Testis (tissue), 2 donors: ENCODE measurements at regions not wholly inside any gene's neighbourhood (a gene's known extent, or its start where the extent isn't known, plus 50 kb on each side); places are given as distances from the start of the nearest gene placed in this dataset.

Experiments
- DNase-seq: peaks from one replicate; pipeline ENCODE4 v3.0.0-alpha.2; 2019
- H3K27ac ChIP-seq, 2 donors: fragments of 200-600 bp; sonication (generic); one replicate each; pipeline ENCODE4 v1.5.1; 2019
- H3K27me3 ChIP-seq: fragments of 200-600 bp; sonication (generic); one replicate; pipeline ENCODE4 v1.5.1; 2019
- H3K36me3 ChIP-seq: fragments of 200-600 bp; sonication (generic); one replicate; pipeline ENCODE4 v1.5.1; 2017; ENCODE audit warnings: low read depth; ENCODE audit errors: missing control alignments
- H3K4me1 ChIP-seq: fragments of 200-600 bp; sonication (generic); one replicate; pipeline ENCODE4 v1.5.1; 2019
- H3K4me3 ChIP-seq, 2 donors: fragments of 200-600 bp; sonication (generic); one replicate each; pipeline ENCODE4 v1.5.1; 2017 to 2019
- H3K9me3 ChIP-seq: fragments of 200-600 bp; sonication (generic); one replicate; pipeline ENCODE4 v1.5.1; 2017
- POLR2A ChIP-seq: fragments of 450-650 bp; IDR thresholded peaks from one replicate; pipeline ENCODE4 v1.6.1; 2017; ENCODE audit warnings: antibody characterized with exemption, mild to moderate bottlenecking, moderate library complexity
- WGBS, 2 donors: methylation state at CpG; one replicate each; pipeline ENCODE4 v1.1.5; 2018; 5-methylcytosine and 5-hydroxymethylcytosine counted together
- intact Hi-C: fragments of 100-400 bp; cut with DNase I; formaldehyde crosslinking; loops from one replicate; pipeline ENCODE4 v1.15.1; 2023; ENCODE audit warnings: low total_unique reads
- TF ChIP-seq, protein P1 (sequence below), 3 experiments: fragments of 450-650 bp in 2 of 3; fragments of 200-600 bp in 1 of 3; sonication (generic) in 1 of 3; IDR thresholded peaks; one replicate each; pipeline ENCODE4 v1.5.1; 2016 to 2019; ENCODE audit warnings: antibody characterized with exemption in 3 of 3, mild to moderate bottlenecking in 2 of 3, moderate library complexity in 1 of 3

DNA sequence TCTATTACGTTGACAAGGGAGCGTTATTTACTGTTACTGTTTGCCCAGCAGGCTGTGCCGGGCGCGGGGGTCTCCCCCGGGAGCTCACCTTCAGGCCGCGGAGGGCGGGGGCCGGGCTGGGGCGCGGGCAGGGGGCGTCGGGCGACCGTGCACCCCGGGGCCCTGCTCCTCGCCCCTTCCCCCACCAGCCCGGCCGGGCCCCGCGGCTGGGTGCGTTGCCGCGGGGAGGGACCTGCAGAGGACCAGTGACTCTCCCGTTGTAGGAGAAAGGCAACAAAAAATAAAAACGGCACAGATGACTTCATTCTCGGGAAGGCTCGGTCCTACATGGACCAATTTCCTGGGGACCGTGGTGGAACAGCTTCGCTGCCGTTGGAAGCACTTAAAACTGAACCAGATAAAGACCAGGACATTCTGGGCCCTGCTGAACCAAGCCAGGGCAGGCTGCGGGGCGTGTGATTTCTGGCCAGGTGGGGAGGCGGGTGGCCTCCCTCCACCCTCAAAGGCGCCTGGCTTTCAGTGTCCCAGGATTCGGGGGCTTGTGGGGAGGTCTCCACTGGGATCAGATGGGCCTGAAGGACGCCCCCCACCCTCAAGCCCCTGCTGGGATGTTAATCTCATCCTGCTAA, 57.4 kb downstream of the IGLL1 start:
- 2% methylated on average over 34 to 38 of the region's 38 CpGs for WGBS, 2 donors

DNA sequence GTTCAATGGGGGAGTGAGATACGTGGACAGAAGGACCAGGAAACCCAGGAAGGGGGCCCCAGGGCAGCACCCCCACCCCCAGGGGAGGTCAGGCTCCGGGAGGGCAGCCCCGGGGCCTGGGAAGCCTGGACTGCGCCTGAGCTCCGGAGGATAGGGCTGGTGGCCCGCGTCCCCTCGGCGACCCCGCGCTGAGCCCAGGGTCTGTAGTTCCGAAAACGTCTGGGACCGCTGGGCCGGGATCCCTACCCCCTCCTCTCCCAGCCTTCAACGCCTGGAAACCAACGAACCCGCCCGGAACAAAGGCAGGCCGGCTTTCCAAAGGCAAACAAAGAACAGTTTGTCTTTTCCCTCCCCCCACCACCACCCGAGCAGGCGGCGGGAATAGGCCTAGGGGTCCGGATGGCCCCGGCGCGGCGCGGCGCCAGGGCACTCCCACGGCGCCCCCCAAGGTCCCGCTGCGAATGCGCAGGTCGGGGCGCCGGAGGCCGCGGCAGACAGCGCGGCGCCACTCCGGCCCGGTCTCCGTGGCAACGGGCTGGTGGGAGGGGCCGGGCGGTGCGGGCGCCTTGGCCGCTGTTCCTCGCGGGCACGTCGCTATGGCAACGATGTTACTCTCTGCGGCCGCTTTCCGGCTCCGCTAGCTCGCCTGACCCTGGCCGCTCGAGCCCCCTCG, 58.5 kb downstream of the IGLL1 start:
- DNase-seq: peak; percentile 96
- no peaks in the 10 kb centered on the region for H3K36me3 ChIP-seq
- TF ChIP-seq, protein P1, sequence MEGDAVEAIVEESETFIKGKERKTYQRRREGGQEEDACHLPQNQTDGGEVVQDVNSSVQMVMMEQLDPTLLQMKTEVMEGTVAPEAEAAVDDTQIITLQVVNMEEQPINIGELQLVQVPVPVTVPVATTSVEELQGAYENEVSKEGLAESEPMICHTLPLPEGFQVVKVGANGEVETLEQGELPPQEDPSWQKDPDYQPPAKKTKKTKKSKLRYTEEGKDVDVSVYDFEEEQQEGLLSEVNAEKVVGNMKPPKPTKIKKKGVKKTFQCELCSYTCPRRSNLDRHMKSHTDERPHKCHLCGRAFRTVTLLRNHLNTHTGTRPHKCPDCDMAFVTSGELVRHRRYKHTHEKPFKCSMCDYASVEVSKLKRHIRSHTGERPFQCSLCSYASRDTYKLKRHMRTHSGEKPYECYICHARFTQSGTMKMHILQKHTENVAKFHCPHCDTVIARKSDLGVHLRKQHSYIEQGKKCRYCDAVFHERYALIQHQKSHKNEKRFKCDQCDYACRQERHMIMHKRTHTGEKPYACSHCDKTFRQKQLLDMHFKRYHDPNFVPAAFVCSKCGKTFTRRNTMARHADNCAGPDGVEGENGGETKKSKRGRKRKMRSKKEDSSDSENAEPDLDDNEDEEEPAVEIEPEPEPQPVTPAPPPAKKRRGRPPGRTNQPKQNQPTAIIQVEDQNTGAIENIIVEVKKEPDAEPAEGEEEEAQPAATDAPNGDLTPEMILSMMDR (IDR thresholded peaks at IDR 0.05): peak in 2 of 3 experiments; percentile 6 to 25
- TF ChIP-seq POLR2A: no peak
- peak overlapping the region; percentile 98 to 99 for H3K27ac ChIP-seq
- peaks cover 52% of the 10 kb centered on the region for H3K4me1 ChIP-seq
- WGBS, 2 donors: 1% methylated on average over 60 of the region's 65 CpGs; no CpG with 5 or more reads in 1 of the 2 donors
- no peaks in the 10 kb centered on the region for H3K27me3 ChIP-seq
- H3K4me3 ChIP-seq: peak overlapping the region; percentile 54 to 57
- no peaks in the 10 kb centered on the region for H3K9me3 ChIP-seq
- intact Hi-C loops: no loop called here

More for the DNA sequence above, 57.4 kb downstream of the IGLL1 start:
- H3K27ac ChIP-seq: peak overlapping the region; percentile 98 to 99
- no peaks in the 10 kb centered on the region for H3K27me3 ChIP-seq
- peak; percentile 68 for DNase-seq
- H3K36me3 ChIP-seq: no peaks in the 10 kb centered on the region
- no peaks in the 10 kb centered on the region for H3K9me3 ChIP-seq
- intact Hi-C loops: no loop called here
- H3K4me1 ChIP-seq: peaks cover 61% of the 10 kb centered on the region
- TF ChIP-seq, protein P1 (IDR thresholded peaks at IDR 0.05): no peak
- TF ChIP-seq POLR2A: no peak
- peak overlapping the region; percentile 54 to 57 for H3K4me3 ChIP-seq

DNA sequence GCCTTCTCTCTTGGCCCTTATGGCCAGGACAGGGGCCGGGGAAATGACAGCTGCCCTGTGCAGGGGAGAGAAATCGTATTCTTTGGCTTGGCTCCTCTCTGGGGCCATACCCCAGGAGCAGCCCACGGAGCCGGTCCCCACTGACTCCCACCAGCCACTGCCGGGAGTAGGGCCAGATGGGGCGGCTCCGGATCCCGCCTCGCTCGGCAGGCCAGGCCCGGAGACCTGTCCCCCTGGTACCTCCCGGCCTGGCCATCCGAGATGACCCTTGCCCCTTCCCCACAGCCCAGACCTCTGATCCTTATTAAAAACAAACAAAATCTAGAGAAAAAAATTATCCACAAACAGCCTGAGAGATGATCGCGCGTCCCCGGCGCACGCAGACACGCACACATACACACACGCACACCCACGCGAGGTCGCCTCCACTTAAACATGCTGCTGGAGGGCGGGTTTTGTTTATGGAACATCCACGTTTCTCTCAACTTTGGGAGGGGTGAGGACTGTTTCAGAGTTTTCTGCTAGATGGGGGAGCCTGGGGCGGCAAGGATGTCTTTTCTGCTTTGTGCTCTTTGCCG, 59.1 kb downstream of the IGLL1 start:
- peak; percentile 65 for DNase-seq

DNA sequence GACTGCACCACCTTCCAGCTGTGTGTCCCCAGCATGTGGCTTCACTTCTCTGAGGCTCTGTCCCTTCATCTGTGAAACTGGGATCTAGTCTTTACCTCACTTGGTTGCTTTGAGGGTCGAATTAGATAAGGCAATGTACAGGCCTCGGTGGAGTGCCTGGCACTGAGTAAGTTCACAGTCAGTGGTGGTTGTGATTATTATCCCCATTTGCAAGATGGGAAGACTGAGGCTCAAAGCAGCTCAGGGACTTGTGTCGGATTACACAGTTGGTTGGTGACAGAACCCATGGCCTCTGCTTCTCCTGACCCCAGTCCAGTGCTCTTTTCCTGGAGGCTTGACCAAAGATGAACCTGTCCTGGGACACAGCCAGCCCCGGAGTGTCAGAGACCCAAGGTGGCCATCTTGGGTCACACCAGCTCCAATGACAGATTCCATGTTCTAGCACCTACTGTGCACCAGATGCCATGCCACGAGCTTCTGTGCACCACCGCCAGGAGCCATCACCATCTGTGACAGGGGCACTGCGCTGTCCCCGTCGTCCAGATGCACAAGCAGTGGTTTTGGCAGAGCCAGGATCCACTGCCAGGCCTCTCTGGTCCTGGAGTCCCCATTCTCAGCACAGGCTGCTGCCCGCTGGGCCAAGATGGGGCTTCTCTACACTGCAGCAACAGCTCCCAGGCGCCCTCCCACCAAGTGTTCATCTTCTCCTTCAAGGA, 60.5 kb downstream of the IGLL1 start:
- WGBS, 2 donors: 67 to 88% methylated on average over 10 to 11 of the region's 11 CpGs
- intact Hi-C loops: no loop called here
- Histone ChIP-seq H3K27ac (peak overlapping the region; percentile 98 to 99), H3K4me3 (no peak overlapping the region), H3K27me3 (no peaks in the 10 kb centered on the region), H3K9me3 (no peaks in the 10 kb centered on the region), H3K36me3 (no peaks in the 10 kb centered on the region), H3K4me1 (peaks cover 50% of the 10 kb centered on the region)
- no peak for DNase-seq
- TF ChIP-seq, protein P1 (IDR thresholded peaks at IDR 0.05): no peak
- no peak for TF ChIP-seq POLR2A

More for the DNA sequence above, 59.1 kb downstream of the IGLL1 start:
- TF ChIP-seq, protein P1 (IDR thresholded peaks at IDR 0.05): no peak
- no peak for TF ChIP-seq POLR2A
- intact Hi-C loops: no loop called here
- H3K27me3 ChIP-seq: no peaks in the 10 kb centered on the region
- 6 to 7% methylated on average over 27 to 28 of the region's 28 CpGs for WGBS, 2 donors
- H3K9me3 ChIP-seq: no peaks in the 10 kb centered on the region
- peak overlapping the region; percentile 98 to 99 for H3K27ac ChIP-seq
- H3K4me1 ChIP-seq: peaks cover 50% of the 10 kb centered on the region
- peak overlapping the region; percentile 54 to 57 for H3K4me3 ChIP-seq
- H3K36me3 ChIP-seq: no peaks in the 10 kb centered on the region
